HG03108 (cell line): ENCODE measurements at regions not wholly inside any gene's neighbourhood (a gene's known extent, or its start where the extent isn't known, plus 50 kb on each side); places are given as distances from the start of the nearest gene placed in this dataset.
"Not testable (repeated sequence)": the region's sequence is repeated elsewhere in the genome, so short reads cannot be mapped to it uniquely, and the experiment has no call there.

Experiments used
- ATAC-seq: cut with Tn5 transposase; IDR thresholded peaks from one replicate; pipeline ENCODE4 v1.9.1; 2021; ENCODE audit warnings: moderate library complexity; ENCODE audit not compliant: unreplicated experiment

DNA sequence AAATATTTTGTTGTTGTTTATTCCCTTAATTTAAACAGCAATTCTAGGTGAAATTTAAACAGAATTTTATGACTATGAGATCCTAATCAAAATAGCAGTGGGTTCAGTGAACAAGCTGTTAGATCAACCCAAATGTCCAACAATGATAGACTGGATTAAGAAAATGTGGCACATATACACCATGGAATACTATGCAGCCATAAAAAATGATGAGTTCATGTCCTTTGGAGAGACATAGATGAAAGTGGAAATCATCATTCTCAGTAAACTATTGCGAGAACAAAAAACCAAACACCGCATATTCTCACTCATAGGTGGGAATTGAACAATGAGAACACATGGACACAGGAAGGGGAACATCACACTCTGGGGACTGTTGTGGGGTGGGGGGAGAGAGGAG is 407.3 kb upstream of the ADAMTSL1 start:
- ATAC-seq, result not testable (repeated sequence)

- no peak for ATAC-seq
Measured at GRCh38 chr9:18067548-18068120, 406.3 kb upstream of the ADAMTSL1 start.

DNA sequence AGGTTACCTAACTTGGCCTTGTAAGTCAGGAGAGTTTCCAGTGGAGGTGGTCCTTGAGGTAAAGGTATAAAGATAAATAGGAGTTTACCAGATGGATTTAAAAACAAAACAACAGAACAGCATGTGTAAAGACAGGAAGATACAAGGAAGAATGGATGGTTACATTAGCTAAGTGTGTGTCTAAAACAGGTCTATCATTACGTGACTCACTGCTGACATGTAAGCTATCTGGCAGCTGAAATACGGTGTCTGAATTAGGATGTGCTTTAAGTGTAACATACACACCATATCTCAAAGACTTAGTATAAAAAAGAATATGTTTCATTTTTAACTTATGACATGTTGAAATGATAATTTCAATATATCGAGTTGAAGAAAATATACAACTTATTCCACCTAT is 405.1 kb upstream of the ADAMTSL1 start:
- ATAC-seq, result no peak

GRCh38 chr9:18071651-18072060 is 402.3 kb upstream of the ADAMTSL1 start:
- ATAC-seq, result no peak

GRCh38 chr9:18073002-18073401 is 401.0 kb upstream of the ADAMTSL1 start:
- no peak for ATAC-seq

- no peak for ATAC-seq
Measured at GRCh38 chr9:18074041-18074440, 399.9 kb upstream of the ADAMTSL1 start.

- no peak for ATAC-seq
Measured at GRCh38 chr9:18075253-18075952, 398.6 kb upstream of the ADAMTSL1 start.

GRCh38 chr9:18077941-18078678 is 395.8 kb upstream of the ADAMTSL1 start:
- ATAC-seq, result no peak

DNA sequence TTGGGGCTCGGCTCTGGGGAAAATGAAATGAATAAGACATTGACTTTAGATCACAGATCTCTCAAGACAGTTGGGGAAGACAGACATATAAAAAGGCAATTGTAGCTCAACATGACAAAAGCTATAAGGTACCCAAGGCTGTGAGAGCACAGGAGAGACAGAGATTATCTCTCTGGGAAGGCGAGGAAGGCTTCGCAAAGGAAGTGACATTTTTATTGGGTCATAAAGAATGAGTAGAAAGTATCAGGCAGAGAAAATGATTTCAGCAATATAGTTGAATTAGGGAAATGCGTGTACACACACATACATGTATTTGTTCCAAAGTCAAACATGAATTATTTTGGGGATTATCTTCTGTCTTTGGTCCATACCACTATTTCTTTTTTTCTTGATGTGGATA is 381.8 kb upstream of the ADAMTSL1 start:
- ATAC-seq, result no peak

DNA sequence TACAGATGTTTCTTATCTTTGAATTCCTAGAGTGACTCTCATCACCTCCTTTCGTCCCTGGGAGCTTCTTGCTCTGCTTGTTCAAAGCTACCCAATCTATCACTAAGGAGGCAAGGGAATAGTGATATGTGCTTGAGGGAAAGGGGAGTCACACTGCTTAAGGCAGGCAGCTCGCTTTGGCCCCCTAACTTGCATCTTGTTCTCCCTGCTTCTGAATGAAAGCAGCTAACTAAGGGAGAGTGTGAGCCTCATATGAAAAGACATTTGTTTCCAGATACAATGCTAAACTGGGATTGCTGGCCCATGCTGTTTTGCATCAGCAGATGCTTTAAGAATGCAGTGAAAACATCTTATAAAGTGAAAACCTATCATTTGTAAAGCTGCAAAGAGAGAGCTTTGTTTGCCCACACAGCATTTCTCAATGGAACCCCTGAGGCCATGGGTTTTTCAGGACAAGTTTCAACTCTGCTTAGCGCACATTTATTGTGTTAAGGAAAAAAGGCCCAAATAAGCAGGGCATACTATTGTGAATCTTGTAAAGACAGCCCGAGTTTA is 367.9 kb upstream of the ADAMTSL1 start:
- ATAC-seq, result no peak

- no peak for ATAC-seq
Measured at GRCh38 chr9:18109675-18110074, 364.3 kb upstream of the ADAMTSL1 start.

DNA sequence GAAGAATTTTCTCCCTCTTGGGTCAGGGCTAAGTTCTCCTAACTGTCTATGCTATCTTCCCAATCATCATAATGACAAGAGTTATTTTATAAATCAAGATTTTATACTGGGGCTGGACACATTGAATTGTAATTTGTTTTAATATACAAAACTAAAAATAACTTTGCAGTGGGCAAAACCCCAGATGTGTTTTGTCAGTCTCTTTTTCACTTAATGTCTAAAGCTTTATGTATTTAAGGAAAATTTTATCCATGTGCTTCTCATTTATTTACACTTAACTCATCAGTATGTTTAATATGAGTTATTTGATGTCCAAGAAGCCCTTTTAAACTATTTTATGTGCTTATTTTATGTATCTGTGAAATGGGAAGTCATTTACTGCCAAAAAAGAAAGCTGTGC is 362.8 kb upstream of the ADAMTSL1 start:
- ATAC-seq, result no peak

GRCh38 chr9:18114559-18115475 is 359.1 kb upstream of the ADAMTSL1 start:
- no peak for ATAC-seq

- no peak for ATAC-seq
Measured at GRCh38 chr9:18118268-18118667, 355.7 kb upstream of the ADAMTSL1 start.

DNA sequence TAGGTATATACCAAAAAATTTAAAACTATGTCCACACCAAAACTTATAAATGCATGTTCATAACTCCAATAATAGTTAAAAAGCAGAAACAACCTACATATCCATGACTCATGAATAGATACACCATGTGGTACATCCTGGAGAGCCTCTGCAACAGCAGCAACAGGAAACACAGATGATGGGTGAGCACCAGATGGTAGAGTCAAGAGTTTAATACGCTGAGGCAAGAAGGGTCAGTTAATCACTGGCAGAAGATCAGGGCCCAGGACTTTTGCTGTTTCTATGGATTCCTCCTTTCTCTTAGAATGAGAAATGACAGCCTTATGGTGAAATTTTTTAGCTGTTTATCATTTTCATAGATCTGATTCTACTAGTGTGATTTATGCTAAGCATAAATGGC is 351.8 kb upstream of the ADAMTSL1 start:
- ATAC-seq, result no peak

DNA sequence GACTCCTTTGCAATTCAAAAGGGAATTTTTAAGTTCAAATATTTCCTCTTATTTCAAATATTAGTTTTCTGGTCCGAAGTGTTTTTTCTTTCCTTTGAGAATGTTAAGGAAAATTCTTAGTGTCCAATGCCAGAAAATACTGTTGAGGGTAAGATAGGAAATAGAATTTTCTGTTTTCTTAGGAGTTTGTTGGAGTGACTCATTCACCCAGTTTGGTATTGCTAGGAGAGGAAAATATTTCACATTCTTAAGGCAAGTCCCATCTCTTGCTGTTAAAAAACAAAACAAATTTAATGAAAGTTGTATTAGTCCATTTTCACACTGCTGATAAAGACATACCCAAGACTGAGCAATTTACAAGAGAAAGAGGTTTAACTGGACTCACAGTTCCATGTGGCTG is 349.2 kb upstream of the ADAMTSL1 start:
- no peak for ATAC-seq

DNA sequence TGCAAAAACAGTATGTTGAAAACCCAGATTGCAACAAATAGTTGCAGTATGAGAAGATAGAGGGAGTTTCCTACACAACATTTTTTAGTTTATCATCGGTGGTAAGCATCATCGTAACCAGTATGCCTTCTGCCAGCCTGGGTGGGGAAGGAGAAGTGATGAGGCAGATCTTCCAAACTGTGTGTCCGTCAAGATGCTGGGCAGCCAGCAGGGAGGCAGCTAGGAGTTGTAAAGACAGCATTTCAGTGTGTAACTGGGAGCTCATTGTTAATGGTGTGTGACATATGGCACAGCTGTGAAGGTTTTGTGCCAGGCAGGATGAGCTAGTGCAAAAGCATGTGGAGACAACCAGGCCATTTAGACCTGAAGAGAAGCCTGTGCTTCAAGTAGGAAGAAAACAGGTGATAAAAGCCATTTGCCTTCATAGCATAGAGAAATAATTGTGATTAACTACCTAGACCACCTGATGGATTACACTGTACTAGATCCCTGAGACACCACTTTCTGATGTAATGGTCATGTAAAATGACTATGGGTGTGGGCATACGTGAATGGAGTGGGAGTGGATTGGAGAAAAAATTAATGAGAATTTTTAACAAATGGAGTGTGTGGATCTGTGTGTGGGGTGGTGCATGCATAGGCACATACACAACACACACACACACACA is 347.0 kb upstream of the ADAMTSL1 start:
- ATAC-seq, result no peak

- no peak for ATAC-seq
Measured at GRCh38 chr9:18127499-18127875, 346.5 kb upstream of the ADAMTSL1 start.

DNA sequence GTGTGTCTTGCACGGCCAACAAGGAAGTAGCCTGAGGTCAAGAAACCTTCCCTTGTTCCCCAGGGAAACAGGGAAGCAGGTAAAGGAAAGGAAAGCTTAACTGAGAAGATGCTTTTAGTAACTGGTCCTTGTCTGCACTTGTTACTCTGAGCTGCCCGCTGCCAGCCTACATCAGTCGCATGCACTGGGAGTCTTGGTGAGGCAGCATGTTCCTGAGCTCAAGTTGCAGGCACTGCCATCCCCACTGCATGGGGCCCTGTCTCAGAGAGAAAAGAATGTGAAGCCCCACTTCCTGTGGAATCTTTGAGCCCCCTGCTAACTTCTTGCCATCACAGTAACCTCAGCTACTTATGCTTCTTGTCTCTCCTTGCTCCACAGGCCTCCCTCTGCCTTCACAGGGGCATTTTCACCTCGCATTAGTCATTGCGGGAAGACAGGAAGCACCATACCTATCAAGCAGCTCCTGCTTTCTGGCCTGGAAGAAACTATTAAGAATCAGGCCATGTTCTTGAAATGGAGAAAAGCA is 344.1 kb upstream of the ADAMTSL1 start:
- ATAC-seq, result no peak

DNA sequence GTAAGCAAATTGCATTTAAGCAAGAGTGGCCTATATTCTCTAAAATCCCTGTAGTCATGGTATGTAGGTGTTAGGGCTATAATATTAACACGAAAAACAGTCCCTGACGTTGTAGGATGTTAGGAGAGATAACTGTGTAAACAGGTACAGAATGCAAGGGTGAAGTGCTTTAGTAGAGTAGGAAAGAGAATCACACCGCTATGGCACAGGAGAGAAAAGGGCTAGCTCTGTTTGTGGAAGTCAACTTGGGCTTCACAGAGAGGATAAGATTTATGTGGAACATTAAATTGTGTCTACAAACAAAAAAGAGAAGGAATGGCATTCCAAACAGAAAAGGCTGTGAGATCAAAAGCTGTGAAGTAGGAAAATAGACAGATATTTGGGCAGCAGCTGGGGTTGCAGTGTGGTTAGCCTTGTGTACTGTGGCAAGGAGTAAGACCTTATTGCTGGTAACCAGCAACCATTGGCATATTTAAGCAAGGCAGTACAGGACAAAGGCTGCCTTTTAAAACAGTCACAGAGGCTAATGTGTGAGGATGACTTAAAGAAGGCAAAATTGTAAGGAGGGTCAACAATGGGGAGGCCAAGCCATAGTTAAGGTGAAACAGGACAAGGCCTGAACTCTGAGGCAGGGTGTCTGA is 337.5 kb upstream of the ADAMTSL1 start:
- ATAC-seq, result no peak
